ENCODE measurements at regions not wholly inside any gene's neighbourhood (a gene's known extent, or its start where the extent isn't known, plus 50 kb on each side); places are given as distances from the start of the nearest gene placed in this dataset.
"Not testable (repeated sequence)": the region's sequence is repeated elsewhere in the genome, so short reads cannot be mapped to it uniquely, and the experiment has no call there.

GRCh38 chr9:124084087-124084486 is 72.5 kb downstream of the LHX2 start:
- no peak for DNase-seq

DNA sequence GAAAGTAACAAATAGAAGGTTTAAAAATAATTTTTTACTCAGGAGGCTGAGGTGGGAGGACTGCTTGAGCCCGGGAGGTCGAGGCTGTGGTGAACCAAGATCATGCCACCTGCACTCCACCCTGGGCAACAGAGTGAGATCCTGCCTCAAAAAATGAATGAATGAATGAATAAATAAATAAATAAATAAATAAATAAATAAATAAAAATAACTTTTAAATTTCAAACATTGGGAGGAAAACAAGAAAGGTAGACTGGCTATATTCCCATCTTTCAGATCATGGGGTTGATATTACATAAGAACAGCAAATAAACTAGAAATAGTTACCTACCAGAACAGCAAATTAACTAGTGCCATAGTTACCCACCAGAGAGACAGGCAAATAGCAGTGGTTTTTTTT is 75.7 kb downstream of the LHX2 start:
- no peak for DNase-seq

DNA sequence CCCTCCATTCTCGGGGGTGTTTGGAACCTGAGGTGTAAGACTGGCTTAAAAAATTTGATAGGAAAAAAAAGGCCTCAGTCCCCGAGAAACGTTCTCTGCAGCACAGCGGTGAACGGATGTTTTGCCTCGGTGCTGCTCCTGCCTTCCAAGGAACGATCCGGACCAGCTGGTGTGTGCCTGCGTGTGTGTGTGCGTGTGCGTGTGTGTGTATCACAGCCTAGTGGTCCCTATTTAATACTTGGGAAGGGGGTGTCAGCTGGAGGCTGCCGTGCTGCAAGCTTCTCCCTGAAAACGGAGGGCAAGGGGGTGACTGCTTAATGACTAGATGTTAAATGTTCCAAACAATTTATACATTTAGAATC is 76.9 kb downstream of the LHX2 start:
- no peak for DNase-seq

DNA sequence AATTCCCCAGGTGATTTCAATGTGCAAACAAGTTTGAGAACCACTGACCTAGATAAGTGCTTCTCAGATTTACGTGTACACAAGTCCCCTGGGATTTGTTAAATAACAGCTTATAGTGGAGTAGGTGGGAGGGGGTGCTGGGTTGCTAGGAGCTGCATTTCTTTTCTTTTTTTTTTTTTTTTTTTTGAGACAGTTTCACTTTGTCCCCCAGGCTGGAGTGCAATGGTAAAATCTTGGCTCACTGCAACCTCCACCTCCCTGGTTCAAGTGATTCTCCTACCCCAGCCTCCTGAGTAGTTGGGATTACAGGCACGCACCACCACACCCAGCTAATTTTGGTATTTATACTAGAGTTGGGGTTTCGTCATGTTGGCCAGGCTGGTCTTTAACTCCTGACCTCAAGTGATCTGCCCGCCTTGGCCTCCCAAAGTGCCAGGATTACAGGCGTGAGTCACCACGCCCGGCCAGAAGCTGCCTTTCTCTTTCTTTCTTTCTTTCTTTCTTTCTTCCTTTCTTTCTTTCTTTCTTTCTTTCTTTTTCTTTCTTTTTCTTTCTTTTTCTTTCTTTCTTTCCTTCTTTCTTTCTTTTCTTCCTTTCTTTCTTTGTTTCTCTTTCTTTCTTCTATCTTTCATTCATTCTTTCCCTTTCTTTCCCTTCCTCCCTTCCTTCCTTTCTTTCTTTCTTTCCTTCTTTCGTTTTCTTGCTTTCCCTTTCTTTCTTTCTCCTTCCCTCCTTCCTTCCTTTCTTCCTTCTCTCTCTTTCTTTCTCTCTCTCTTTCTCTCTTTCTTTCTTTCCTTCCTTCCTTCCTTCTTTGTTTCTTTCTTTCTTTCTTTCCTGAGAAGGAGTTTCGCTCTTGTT is 78.3 kb downstream of the LHX2 start:
- not testable (repeated sequence) for DNase-seq

DNA sequence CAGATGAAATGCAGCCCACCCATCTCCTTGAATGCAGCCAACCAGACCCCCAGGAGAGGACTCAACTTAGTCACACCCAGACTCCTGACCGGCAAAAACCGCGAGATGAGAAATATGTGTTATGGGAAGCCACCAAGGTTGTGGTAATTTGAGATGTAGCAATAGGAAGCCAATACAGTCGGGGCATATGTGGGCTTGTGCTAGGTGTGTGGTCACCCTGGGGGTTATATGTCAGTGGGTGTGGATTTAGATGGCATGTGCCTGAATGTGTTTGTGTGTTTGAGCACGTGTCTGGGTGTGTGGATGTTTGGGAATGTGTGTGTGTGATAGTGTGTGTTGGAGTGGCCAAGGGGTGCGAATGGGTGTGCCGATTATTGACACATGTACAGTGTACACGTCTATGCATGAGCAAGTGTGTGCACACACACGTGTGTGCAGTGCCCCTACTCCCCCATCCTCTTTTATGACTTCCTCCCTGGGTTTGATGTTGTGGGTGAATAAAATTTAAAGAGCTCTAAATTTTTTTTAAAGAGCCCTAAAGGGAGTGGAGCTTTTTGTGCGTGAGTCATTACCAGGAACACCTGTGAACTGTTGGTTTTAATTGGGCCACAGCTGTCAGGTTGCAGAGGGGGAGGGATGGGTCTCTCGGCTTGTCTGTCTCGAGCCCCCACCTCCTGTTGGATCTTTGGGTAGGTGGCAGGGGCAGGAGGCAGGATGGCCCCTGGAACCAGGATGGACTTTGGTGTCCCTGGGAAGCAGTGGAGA is 86.8 kb downstream of the LHX2 start:
- DNase-seq: no peak

- no peak for DNase-seq
Measured at GRCh38 chr9:124099860-124100259, 88.3 kb downstream of the LHX2 start.

GRCh38 chr9:124101215-124101968 is 89.8 kb downstream of the LHX2 start:
- no peak for DNase-seq

- DNase-seq: no peak
Measured at GRCh38 chr9:124101969-124102345, 90.4 kb downstream of the LHX2 start.

DNA sequence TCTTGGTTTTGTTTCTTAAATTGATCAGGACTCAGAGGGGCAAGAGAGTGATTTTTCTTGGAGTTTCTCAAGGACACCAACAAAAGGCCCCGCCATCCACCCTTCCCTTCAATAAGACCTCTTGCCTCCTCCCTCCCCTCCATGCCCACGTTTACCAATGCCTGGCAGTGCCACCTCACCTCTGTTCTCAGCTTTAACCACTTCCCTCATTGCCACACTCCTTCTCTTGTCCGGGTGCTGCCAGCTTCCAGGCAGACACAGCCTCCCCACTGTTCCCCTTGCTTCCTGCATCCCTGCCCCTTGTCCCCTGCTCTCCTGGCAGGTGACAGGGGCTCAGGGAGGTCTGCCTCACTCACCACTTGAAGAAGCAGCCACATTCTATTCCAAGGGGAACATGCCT is 90.8 kb downstream of the LHX2 start:
- DNase-seq: no peak

DNA sequence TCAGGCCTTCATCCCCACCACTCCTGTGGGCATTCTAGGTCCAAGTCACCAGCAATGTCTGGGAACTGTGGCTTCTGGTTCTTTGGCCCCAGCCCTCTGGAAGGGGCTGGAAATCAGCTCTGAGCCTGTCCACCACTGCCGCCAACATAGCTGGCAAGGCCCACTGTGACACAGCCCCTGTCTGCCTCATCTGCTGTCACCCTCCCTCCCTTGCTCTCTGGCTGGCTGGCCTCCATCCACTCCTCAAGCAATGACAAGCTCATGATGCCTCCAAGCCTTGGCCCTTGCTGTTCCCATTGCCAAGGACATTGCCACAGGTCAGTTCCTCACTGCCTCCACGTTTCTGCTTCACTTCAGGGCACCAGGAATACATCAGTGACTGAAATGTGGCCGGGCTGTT is 93.7 kb downstream of the LHX2 start:
- no peak for DNase-seq

GRCh38 chr9:124108216-124108615 is 96.6 kb downstream of the LHX2 start:
- no peak for DNase-seq

DNA sequence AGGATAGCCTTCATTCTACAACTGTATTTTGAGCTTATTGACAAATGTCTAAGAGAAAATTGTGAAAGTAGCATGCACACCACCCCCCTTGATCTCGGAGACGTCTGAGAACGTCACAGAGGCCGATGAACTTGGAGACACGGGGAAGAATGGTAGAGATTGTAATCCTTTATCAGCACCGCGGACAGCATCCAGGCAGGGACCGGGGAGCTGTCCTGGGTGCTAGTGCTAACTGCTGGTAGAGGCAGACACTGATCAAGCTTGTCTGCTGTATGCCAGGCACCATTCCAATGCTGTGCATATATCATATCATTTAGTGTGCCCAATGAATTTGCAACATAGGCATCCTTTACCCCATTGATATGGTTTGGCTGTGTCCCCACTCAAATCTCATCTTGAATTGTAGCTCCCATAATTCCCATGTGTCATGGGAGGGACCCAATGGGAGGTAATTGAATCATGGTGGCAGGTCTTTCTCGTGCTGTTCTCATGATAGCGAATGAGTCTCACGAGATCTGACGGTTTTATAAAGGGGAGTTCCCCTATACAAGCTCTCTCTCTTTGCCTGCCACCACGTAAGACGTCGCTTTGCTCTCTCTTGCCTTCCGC is 98.8 kb downstream of the LHX2 start:
- DNase-seq: no peak

DNA sequence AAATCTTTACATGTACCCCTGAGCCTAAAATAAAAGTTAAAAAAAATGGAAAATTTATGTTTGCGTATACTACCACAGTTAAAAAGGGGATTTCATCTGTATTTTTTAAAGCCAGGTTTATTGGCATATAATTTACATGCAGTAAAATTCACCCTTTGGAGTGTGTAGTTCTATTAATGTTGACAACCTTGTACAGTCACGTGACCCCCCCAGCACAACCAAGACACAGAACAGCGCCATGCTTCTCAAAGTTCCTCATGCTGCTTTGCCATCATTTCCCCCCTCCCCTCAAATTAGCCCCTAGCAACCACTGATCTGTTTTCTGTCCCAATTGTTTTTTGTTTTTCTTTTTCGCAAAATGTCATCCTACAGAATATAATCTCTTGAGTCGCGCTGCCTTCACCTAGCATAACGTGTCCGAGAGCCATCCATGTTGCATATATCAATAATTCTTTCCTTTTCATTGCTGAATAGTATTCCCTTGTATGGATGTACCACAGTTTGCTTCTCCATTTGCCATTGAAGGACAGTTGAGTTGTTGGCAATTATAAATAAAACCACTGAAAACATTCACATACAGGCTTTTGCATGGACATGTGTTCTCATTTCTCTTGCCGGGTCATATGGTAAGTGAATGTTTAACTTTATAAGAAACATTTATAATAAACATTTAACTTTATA is 105.3 kb downstream of the LHX2 start:
- DNase-seq: no peak

DNA sequence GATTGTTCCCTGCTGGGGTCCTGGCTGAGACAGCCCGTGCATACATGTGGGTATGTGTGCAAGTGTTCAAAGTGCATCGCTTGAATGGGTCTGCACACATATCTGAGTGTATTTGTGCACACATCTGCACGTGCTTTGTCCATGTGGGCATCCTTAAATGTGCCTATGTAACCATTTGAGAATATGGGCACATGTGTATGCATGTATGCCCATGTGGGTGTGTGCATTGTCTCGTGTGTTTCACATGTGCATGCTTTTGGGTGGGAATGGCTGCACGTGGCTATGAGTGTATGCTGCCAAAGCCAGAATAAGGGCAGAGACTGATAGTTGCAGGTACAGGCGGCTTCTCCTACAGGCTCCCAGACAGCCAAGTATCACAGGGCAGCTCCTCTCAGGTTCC is 107.3 kb downstream of the LHX2 start:
- no peak for DNase-seq

GRCh38 chr9:124120272-124120671 is 108.7 kb downstream of the LHX2 start:
- no peak for DNase-seq

DNA sequence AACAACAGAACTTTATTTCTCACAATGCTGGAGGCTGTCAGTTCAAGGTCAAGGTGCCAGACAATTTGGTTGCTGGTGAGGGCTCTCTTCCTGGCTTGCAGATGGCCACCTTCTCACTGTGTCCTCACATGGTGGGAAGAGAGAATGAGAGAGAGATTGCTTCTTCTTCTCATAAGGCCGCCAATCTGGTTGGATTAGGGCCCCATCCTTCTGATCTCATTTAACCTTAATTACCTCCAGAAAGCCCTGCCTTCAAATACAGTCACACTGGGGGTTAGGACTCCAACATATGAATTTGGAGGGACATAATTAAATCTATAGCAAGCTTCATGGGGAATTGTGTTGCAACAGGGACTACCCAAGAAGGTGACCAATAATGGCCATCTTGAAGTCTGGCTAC is 110.2 kb downstream of the LHX2 start:
- DNase-seq: no peak

- no peak for DNase-seq
Measured at GRCh38 chr9:124122321-124122720, 110.8 kb downstream of the LHX2 start.

- DNase-seq: no peak
Measured at GRCh38 chr9:124122813-124123462, 111.4 kb downstream of the LHX2 start.

- DNase-seq: not testable (repeated sequence)
Measured at GRCh38 chr9:124123621-124124020, 112.1 kb downstream of the LHX2 start.

DNA sequence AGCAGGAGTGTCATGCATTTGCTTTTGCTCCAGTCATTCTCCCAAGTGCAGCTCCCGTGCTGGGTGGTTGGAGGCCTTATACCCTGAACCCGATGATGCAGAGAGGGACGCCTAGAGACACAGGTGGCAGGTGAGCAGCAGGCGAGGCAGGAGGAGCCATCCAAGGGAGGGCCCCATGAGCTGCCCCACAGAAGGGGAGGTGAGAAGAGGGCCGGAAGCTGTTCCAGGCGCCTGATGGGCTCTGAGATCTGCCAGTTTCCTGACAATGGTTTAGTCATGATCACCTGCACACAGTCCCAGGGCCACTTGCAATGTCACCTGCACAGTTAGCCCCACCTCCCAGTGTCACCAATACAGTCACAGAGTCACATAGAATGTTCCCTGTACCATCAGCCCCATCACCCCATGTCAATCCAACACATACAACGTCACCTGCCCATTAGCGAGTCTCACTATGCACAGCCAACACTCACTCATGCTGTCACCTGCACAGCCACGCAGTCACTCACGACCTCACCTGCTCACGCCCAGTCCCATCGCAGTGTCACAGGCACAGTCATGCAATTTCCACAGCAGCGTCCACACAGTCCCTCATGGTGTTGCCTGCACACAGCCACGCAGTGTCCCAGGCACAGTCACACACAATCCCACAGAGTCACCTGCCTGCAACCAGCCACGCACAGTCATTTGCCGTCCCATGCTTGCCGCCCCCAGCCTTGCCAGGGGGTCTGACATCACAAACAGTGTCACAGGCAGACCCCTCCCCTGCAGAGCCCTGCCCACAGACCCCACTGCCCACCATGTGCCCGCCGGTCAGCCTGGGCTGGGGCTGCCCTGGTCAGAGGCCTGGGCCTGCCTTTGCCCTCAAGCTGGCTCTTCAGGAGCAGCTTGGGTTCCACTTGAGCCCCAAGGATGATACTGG is 113.4 kb downstream of the LHX2 start:
- DNase-seq: no peak

GRCh38 chr9:124125651-124125977 is 114.0 kb downstream of the LHX2 start:
- no peak for DNase-seq
